Lower leg skin (tissue), 4 donors: ENCODE measurements at regions not wholly inside any gene's neighbourhood (a gene's known extent, or its start where the extent isn't known, plus 50 kb on each side); places are given as distances from the start of the nearest gene placed in this dataset.

Experiments
- DNase-seq, 2 donors: peaks; one replicate each; pipeline ENCODE4 v3.0.0-alpha.2; 2019; ENCODE audit warnings: low spot score in 2 of 2
- H3K4me3 ChIP-seq: fragments of 200-600 bp; sonication (generic); 2 replicates; pipeline ENCODE4 v1.5.1; 2017; ENCODE audit warnings: mild to moderate bottlenecking, low read depth; ENCODE audit not compliant: poor library complexity, severe bottlenecking
- CTCF ChIP-seq, 3 donors: fragments of 450-650 bp; IDR thresholded peaks; one replicate each; pipeline ENCODE4 v1.5.1; 2016; ENCODE audit warnings: antibody characterized with exemption in 3 of 3, mild to moderate bottlenecking in 3 of 3, moderate library complexity in 2 of 3
- POLR2A ChIP-seq, 2 donors: fragments of 450-650 bp; IDR thresholded peaks; one replicate each; pipeline ENCODE4 v1.6.1; 2016 to 2017; ENCODE audit warnings: antibody characterized with exemption in 2 of 2, mild to moderate bottlenecking in 1 of 2, moderate library complexity in 1 of 2
- WGBS, 2 donors: methylation state at CpG; one replicate each; pipeline ENCODE4 v1.1.5; 2018; 5-methylcytosine and 5-hydroxymethylcytosine counted together
- intact Hi-C: fragments of 100-400 bp; cut with DNase I; formaldehyde crosslinking; loops from one replicate; pipeline ENCODE4 v1.15.0; 2023; ENCODE audit warnings: low total_unique reads

GRCh38 chr2:17262854-17263569, 255.2 kb downstream of the RAD51AP2 start:
- H3K4me3 ChIP-seq, result no peak overlapping the region
- intact Hi-C loops, result no loop called here
- TF ChIP-seq POLR2A (IDR thresholded peaks at IDR 0.05), result no peak
- no peak for TF ChIP-seq CTCF (IDR thresholded peaks at IDR 0.05)
- no peak for DNase-seq
- 93 to 94% methylated on average over 2 of the region's 2 CpGs for WGBS, 2 donors

GRCh38 chr2:17259613-17260012, 258.6 kb downstream of the RAD51AP2 start:
- DNase-seq, result no peak
- intact Hi-C loops, result no loop called here
- 92% methylated on average over 4 of the region's 4 CpGs for WGBS, 2 donors
- H3K4me3 ChIP-seq, result no peak overlapping the region
- no peak for TF ChIP-seq CTCF (IDR thresholded peaks at IDR 0.05)
- no peak for TF ChIP-seq POLR2A (IDR thresholded peaks at IDR 0.05)

GRCh38 chr2:17258861-17259260, 259.4 kb downstream of the RAD51AP2 start:
- H3K4me3 ChIP-seq, result no peak overlapping the region
- intact Hi-C loops, result no loop called here
- DNase-seq, result no peak
- TF ChIP-seq CTCF (IDR thresholded peaks at IDR 0.05), result no peak
- no peak for TF ChIP-seq POLR2A (IDR thresholded peaks at IDR 0.05)
- 59% methylated on average over 2 of the region's 2 CpGs for WGBS, 2 donors

- TF ChIP-seq POLR2A (IDR thresholded peaks at IDR 0.05) (no peak), CTCF (IDR thresholded peaks at IDR 0.05) (no peak)
- no peak for DNase-seq
- H3K4me3 ChIP-seq, result no peak overlapping the region
- 66 to 73% methylated on average over 4 of the region's 4 CpGs for WGBS, 2 donors
- intact Hi-C loops, result no loop called here
These were observed 260.9 kb downstream of the RAD51AP2 start for GRCh38 chr2:17257189-17257909.

- 79 to 88% methylated on average over 2 of the region's 2 CpGs for WGBS, 2 donors
- TF ChIP-seq CTCF (IDR thresholded peaks at IDR 0.05) (no peak), POLR2A (IDR thresholded peaks at IDR 0.05) (no peak)
- no peak overlapping the region for H3K4me3 ChIP-seq
- intact Hi-C loops, result no loop called here
- no peak for DNase-seq
These were observed 263.2 kb downstream of the RAD51AP2 start for GRCh38 chr2:17255071-17255470.
